ENCODE measurements at regions not wholly inside any gene's neighbourhood (a gene's known extent, or its start where the extent isn't known, plus 50 kb on each side); places are given as distances from the start of the nearest gene placed in this dataset.

DNA sequence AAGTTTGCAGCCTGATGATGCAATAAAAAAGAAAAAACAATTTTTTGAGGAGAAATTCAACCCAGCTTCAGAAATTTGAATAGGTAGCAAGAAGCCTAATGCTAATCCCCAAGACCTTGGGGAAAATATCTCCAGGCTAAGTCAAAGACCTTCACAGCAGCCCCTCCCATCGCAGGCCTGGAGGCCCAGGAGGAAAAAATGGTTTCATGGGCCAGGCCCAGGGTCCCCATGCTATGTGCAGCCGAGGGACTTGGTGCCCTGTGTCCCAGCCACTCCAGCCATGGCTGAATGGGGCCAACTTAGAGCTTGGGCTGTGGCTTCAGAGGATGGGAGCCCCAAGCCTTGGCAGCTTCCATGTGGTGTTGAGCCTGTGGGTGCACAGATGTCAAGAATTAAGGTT, 210.3 kb downstream of the SUCLA2 start:
- no peak for ATAC-seq (ENCODE audit: low read depth)
- Histone ChIP-seq H2BK20ac (ENCODE audit: low read depth, low read length) (no peak overlapping the region), H3K9me3 (ENCODE audit: control insufficient read depth, insufficient read depth, low read length) (peaks cover 6% of the 10 kb centered on the region), H4K20me1 (ENCODE audit: insufficient read depth, low read length) (no peaks in the 10 kb centered on the region), H3K36me3 (ENCODE audit: control insufficient read depth, insufficient read depth, low read length) (no peaks in the 10 kb centered on the region), H3K79me1 (ENCODE audit: low read depth in 1 of 2, low read length in 2 of 2) (no peaks in the 10 kb centered on the region), H3K18ac (ENCODE audit: low read depth, low read length) (no peak overlapping the region), H3K4ac (ENCODE audit: low read depth, low read length) (no peak overlapping the region), H3K4me2 (ENCODE audit: low read depth, low read length) (no peak overlapping the region), H2AK5ac (ENCODE audit: low read depth, low read length) (no peak overlapping the region), H3K9ac (ENCODE audit: low read depth, low read length) (no peak overlapping the region), H4K5ac (ENCODE audit: low read depth, low read length) (no peak overlapping the region), H2BK15ac (ENCODE audit: low read depth, low read length) (no peak overlapping the region), H2BK120ac (ENCODE audit: low read depth, low read length) (no peak overlapping the region), H2AK9ac (replicated peaks; ENCODE audit: low read depth, low read length, poor library complexity) (no peak overlapping the region), H3K9me1 (ENCODE audit: insufficient read depth, low read length) (no peaks in the 10 kb centered on the region), H3K27me3 (ENCODE audit: control insufficient read depth, insufficient read depth, low read length) (peaks cover 2% of the 10 kb centered on the region; the same call in 1 of the 2 replicates), H4K8ac (ENCODE audit: low read depth in 2 of 2, low read length in 2 of 2) (no peak overlapping the region), H2BK5ac (ENCODE audit: low read depth, low read length, poor library complexity, severe bottlenecking) (no peak overlapping the region), H3K4me1 (ENCODE audit: control insufficient read depth, insufficient read depth, low read length) (no peaks in the 10 kb centered on the region), H3K56ac (ENCODE audit: extremely low read depth, insufficient read depth, low read length) (no peak overlapping the region), H3K14ac (replicated peaks; ENCODE audit: low read depth, low read length) (no peak overlapping the region), H3K23ac (ENCODE audit: low read depth, low read length) (no peak overlapping the region), H2AFZ (replicated peaks; ENCODE audit: low read length, poor library complexity) (no peak overlapping the region), H3K4me3 (ENCODE audit: insufficient read depth, low read depth, low read length) (no peak overlapping the region), H4K91ac (ENCODE audit: insufficient read depth, low read depth, low read length) (no peak overlapping the region), H3K27ac (ENCODE audit: insufficient read depth, low read length) (no peak overlapping the region)
- no peak for DNase-seq
- TF ChIP-seq, protein P1, sequence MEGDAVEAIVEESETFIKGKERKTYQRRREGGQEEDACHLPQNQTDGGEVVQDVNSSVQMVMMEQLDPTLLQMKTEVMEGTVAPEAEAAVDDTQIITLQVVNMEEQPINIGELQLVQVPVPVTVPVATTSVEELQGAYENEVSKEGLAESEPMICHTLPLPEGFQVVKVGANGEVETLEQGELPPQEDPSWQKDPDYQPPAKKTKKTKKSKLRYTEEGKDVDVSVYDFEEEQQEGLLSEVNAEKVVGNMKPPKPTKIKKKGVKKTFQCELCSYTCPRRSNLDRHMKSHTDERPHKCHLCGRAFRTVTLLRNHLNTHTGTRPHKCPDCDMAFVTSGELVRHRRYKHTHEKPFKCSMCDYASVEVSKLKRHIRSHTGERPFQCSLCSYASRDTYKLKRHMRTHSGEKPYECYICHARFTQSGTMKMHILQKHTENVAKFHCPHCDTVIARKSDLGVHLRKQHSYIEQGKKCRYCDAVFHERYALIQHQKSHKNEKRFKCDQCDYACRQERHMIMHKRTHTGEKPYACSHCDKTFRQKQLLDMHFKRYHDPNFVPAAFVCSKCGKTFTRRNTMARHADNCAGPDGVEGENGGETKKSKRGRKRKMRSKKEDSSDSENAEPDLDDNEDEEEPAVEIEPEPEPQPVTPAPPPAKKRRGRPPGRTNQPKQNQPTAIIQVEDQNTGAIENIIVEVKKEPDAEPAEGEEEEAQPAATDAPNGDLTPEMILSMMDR (conservative IDR thresholded peaks at IDR 0.05; ENCODE audit: low read depth, low read length), result no peak
- TF ChIP-seq CHD1 (IDR thresholded peaks at IDR 0.05; ENCODE audit: low read depth, low read length), result no peak
- TF ChIP-seq, protein P2, sequence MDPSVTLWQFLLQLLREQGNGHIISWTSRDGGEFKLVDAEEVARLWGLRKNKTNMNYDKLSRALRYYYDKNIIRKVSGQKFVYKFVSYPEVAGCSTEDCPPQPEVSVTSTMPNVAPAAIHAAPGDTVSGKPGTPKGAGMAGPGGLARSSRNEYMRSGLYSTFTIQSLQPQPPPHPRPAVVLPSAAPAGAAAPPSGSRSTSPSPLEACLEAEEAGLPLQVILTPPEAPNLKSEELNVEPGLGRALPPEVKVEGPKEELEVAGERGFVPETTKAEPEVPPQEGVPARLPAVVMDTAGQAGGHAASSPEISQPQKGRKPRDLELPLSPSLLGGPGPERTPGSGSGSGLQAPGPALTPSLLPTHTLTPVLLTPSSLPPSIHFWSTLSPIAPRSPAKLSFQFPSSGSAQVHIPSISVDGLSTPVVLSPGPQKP (IDR thresholded peaks at IDR 0.05; ENCODE audit: borderline replicate concordance, low read depth, low read length), result no peak
- no peak for TF ChIP-seq MAZ (IDR thresholded peaks at IDR 0.05; ENCODE audit: borderline replicate concordance, low read depth, low read length)
- TF ChIP-seq MAFK (IDR thresholded peaks at IDR 0.05; ENCODE audit: low read depth, low read length), result no peak
- no peak for TF ChIP-seq POLR2A (IDR thresholded peaks at IDR 0.05; ENCODE audit: low read depth, low read length)
- no peak for TF ChIP-seq BHLHE40 (IDR thresholded peaks at IDR 0.05; ENCODE audit: low read depth, low read length)
- no peak for TF ChIP-seq NFE2L2 (IDR thresholded peaks at IDR 0.05; ENCODE audit: low read depth, low read length)
- TF ChIP-seq MXI1 (IDR thresholded peaks at IDR 0.05; ENCODE audit: borderline replicate concordance, low read depth, low read length), result no peak
- TF ChIP-seq, protein P3, sequence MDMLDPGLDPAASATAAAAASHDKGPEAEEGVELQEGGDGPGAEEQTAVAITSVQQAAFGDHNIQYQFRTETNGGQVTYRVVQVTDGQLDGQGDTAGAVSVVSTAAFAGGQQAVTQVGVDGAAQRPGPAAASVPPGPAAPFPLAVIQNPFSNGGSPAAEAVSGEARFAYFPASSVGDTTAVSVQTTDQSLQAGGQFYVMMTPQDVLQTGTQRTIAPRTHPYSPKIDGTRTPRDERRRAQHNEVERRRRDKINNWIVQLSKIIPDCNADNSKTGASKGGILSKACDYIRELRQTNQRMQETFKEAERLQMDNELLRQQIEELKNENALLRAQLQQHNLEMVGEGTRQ (IDR thresholded peaks at IDR 0.05; ENCODE audit: low read depth, low read length), result no peak
- TF ChIP-seq RCOR1 (IDR thresholded peaks at IDR 0.05; ENCODE audit: insufficient replicate concordance, low read length), result no peak
- no peak for TF ChIP-seq FOS (IDR thresholded peaks at IDR 0.05; ENCODE audit: low read depth, low read length)
- no peak for TF ChIP-seq RAD21 (IDR thresholded peaks at IDR 0.05; ENCODE audit: low read length)
- no peak for TF ChIP-seq CEBPB (IDR thresholded peaks at IDR 0.05; ENCODE audit: low read depth, low read length)
- TF ChIP-seq SMC3 (IDR thresholded peaks at IDR 0.05; ENCODE audit: low read depth, low read length), result no peak
- no peak for TF ChIP-seq RFX5 (IDR thresholded peaks at IDR 0.05; ENCODE audit: low read depth, low read length)
- no TSS peak for BruUV-seq (replicated peaks)
- 20% methylated on average over 1 of the region's 2 CpGs; no CpG with 5 or more reads in 1 of the 2 experiments for WGBS, 2 experiments (ENCODE audit: extremely low coverage in 2 of 2, insufficient read length in 1 of 2)
- dilution Hi-C loops (cut with HindIII; ENCODE audit: low sequenced_read_pairs, unreplicated experiment), result no loop called here
- intact Hi-C loops (cut with micrococcal nuclease), result loop anchor here (10.0 kb wide), 1 partner anchor 304 kb away; the partner anchor contains the start of gene MED4
- ChIA-PET POLR2A (ENCODE audit: unreplicated experiment) (no interaction called here), CTCF (interaction anchor here (0.6 kb wide), 1 partner anchor 186 kb away, joined by 5 read pairs; no protein-coding TSS in a partner anchor)
- in situ Hi-C loops (cut with MboI; ENCODE audit: low sequenced_read_pairs), result no loop called here
